Body of pancreas (tissue), 4 donors: ENCODE measurements at regions not wholly inside any gene's neighbourhood (a gene's known extent, or its start where the extent isn't known, plus 50 kb on each side); places are given as distances from the start of the nearest gene placed in this dataset.

Source experiments
- ATAC-seq: fragments of 150-250 bp; one replicate; pipeline ENCODE4 v1.9.1; 2016
- DNase-seq, 4 donors: peaks; one replicate each; pipeline ENCODE4 v3.0.0-alpha.2; 2019
- H3K27ac ChIP-seq, 4 donors: fragments of 200-600 bp; sonication (generic); 1 replicate in 3 of 4; 2 replicates in 1 of 4; pipeline versions ENCODE4 v1.5.1 to v1.6.1; 2016 to 2019; ENCODE audit warnings: mild to moderate bottlenecking in 1 of 4, mixed read lengths in 1 of 4, moderate library complexity in 1 of 4
- H3K27me3 ChIP-seq, 2 donors: fragments of 200-600 bp; sonication (generic); one replicate each; pipeline ENCODE4 v1.6.0; 2016; ENCODE audit warnings: mild to moderate bottlenecking in 1 of 2
- H3K36me3 ChIP-seq, 2 donors: fragments of 200-600 bp; sonication (generic); replicated peaks in 1 of 2; 2 replicates each; pipeline ENCODE4 v1.5.1; 2016; ENCODE audit warnings: low read depth in 2 of 2; ENCODE audit not compliant: insufficient read depth in 1 of 2
- H3K4me1 ChIP-seq: fragments of 200-600 bp; sonication (generic); one replicate; pipeline ENCODE4 v1.6.0; 2016
- H3K4me3 ChIP-seq, 2 donors: fragments of 200-600 bp; sonication (generic); 1 replicate in 1 of 2; 2 replicates in 1 of 2; pipeline ENCODE4 v1.5.1; 2016 to 2019
- H3K9me3 ChIP-seq, 3 donors: fragments of 200-600 bp; sonication (generic); 1 replicate in 2 of 3; 2 replicates in 1 of 3; pipeline ENCODE4 v1.5.1; 2016
- POLR2A ChIP-seq, 3 donors: fragments of 450-650 bp; IDR thresholded peaks; one replicate each; pipeline ENCODE4 v1.6.1; 2016; ENCODE audit warnings: antibody characterized with exemption in 3 of 3, mild to moderate bottlenecking in 2 of 3
- WGBS, 2 donors: methylation state at CpG; one replicate each; pipeline ENCODE4 v1.1.5; 2017; 5-methylcytosine and 5-hydroxymethylcytosine counted together
- intact Hi-C: fragments of 100-400 bp; cut with DNase I; formaldehyde crosslinking; loops from one replicate; pipeline ENCODE4 v1.15.1; 2023
- TF ChIP-seq, protein P1 (sequence below), 7 experiments: fragments of 450-650 bp in 4 of 7; fragments of 200-600 bp in 3 of 7; sonication (generic) in 3 of 7; IDR thresholded peaks; one replicate each; pipeline ENCODE4 v1.5.1; 2016 to 2019; ENCODE audit warnings: antibody characterized with exemption in 7 of 7

DNA sequence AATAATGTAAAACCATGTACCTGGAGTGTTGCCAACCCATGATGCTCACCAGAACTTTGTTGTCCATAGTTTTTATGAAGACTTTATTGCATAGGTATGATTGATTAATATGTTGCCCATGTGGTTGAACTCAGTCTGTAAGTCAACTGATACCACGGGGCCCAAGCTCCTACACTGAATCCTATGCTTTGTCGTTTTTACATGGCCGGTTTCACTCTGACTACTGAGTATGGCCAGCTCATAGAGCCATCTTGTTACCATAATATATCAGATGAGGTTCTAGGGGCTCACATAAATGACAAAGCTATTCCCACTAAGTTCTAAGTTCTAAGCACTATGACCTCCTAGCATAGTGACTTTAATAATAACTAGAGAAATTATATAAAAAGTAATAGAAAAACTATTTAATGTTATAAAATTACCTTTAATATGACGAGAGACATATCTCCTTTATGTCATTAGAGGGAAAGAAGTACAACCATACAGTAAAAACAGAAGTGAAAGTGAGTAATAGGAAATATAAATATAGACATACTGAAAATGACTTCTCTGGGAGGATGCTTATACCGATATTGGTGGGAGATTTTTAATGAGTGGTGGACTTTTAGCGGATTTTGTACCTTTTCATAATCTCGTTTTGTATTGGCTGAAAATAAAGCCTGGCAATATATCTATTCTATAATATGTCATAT is 983.4 kb upstream of the PRMT6 start:
- Histone ChIP-seq H3K4me3 (no peak overlapping the region), H3K4me1 (no peaks in the 10 kb centered on the region), H3K27me3 (no peaks in the 10 kb centered on the region), H3K27ac (no peak overlapping the region), H3K36me3 (no peaks in the 10 kb centered on the region), H3K9me3 (no peaks in the 10 kb centered on the region)
- intact Hi-C loops: no loop called here
- DNase-seq (no peak), ATAC-seq (no peak)
- TF ChIP-seq, protein P1, sequence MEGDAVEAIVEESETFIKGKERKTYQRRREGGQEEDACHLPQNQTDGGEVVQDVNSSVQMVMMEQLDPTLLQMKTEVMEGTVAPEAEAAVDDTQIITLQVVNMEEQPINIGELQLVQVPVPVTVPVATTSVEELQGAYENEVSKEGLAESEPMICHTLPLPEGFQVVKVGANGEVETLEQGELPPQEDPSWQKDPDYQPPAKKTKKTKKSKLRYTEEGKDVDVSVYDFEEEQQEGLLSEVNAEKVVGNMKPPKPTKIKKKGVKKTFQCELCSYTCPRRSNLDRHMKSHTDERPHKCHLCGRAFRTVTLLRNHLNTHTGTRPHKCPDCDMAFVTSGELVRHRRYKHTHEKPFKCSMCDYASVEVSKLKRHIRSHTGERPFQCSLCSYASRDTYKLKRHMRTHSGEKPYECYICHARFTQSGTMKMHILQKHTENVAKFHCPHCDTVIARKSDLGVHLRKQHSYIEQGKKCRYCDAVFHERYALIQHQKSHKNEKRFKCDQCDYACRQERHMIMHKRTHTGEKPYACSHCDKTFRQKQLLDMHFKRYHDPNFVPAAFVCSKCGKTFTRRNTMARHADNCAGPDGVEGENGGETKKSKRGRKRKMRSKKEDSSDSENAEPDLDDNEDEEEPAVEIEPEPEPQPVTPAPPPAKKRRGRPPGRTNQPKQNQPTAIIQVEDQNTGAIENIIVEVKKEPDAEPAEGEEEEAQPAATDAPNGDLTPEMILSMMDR (IDR thresholded peaks at IDR 0.05): no peak
- TF ChIP-seq POLR2A (IDR thresholded peaks at IDR 0.05): no peak
- 57 to 61% methylated on average over 7 of the region's 7 CpGs for WGBS, 2 donors

DNA sequence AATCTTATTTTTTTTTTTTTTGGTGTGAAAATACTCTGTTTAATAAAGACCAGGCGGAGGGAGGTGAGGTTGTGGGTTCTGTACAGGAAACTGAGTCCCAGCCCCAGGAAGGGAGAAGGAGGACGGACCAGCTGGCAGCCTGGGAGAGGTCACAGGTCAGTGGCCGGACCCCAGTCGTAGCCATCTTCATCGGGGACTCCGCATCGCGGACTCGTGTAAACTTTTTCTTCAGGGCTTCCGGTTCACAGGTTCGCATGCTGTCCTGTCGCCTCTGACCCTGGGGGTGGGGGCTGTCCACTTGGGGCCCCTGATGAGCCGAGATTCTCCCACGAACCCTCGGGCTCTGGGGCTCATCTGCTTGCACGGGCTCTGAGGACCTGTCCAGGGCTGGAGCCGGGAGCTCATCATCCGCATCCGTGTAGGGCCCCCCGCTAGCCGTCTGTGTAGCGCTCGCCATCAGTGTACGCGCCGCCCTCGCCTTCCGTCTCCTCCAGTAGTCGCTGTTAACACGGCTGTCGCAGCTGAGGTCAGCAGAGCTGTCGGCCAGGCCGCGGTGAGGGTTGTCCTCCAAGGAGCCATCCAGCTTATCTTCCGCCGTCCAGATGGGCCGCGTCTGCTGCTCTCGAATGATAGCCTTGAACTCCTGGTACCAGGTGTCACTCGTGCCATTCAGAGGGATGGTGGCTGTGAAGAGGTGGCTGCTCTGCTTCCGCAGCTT is 975.7 kb upstream of the PRMT6 start:
- ATAC-seq: no peak
- Histone ChIP-seq H3K4me1 (no peaks in the 10 kb centered on the region), H3K9me3 (no peaks in the 10 kb centered on the region), H3K4me3 (no peak overlapping the region), H3K27me3 (no peaks in the 10 kb centered on the region), H3K36me3 (no peaks in the 10 kb centered on the region), H3K27ac (no peak overlapping the region)
- DNase-seq: no peak
- 18 to 30% methylated on average over 29 to 41 of the region's 41 CpGs for WGBS, 2 donors
- TF ChIP-seq, protein P1 (IDR thresholded peaks at IDR 0.05): no peak
- TF ChIP-seq POLR2A (IDR thresholded peaks at IDR 0.05): no peak
- intact Hi-C loops: no loop called here

DNA sequence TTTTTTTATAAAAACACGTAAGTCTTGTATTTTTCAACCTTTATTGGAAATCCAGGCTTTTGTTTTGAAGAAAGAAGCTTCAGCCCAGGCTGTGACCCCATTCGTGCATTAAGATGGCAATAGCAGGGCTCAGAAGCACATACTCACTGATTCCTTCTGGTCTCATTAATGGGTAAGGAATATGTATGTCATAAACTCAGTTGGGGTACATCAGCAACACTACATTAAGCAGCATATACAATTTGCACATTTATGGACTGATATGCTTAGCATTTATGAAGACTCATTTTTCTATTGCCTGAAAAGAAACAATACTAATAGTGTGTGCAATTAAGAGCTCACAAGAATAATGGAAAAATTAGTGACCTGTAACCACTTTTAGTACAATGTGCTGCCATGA is 945.4 kb upstream of the PRMT6 start:
- no peaks in the 10 kb centered on the region for H3K9me3 ChIP-seq

DNA sequence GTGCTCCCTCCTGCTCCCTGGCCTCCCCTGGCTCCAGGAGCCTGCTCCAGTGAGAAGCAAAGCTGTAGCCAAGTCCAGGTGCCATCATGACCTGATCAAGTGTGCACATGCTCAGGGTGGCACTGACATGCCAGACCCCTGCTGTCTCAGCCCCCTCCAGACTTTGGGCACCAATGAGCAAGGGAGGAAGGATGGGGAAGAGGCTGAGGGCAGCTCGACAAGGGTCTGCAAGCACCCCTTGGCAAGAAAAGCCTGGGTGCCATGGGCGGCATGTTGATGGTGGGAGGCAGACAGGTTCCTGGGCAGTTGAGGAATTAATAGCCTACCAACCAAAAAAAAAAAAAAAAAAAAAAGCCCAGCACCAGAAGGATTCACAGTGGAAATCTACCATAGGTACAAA is 942.6 kb upstream of the PRMT6 start:
- no peak overlapping the region for H3K27ac ChIP-seq
- WGBS, 2 donors: 52 to 54% methylated on average over 2 of the region's 2 CpGs
- TF ChIP-seq, protein P1 (IDR thresholded peaks at IDR 0.05): no peak
- TF ChIP-seq POLR2A (IDR thresholded peaks at IDR 0.05): no peak
- no peaks in the 10 kb centered on the region for H3K4me1 ChIP-seq
- H3K27me3 ChIP-seq: no peaks in the 10 kb centered on the region
- ATAC-seq (no peak), DNase-seq (no peak)
- H3K4me3 ChIP-seq: no peak overlapping the region
- intact Hi-C loops: no loop called here
- H3K9me3 ChIP-seq: no peaks in the 10 kb centered on the region
- H3K36me3 ChIP-seq: no peaks in the 10 kb centered on the region

More for the DNA sequence above, 945.4 kb upstream of the PRMT6 start:
- DNase-seq (no peak), ATAC-seq (no peak)
- no peak overlapping the region for H3K4me3 ChIP-seq
- TF ChIP-seq, protein P1 (IDR thresholded peaks at IDR 0.05): no peak
- TF ChIP-seq POLR2A (IDR thresholded peaks at IDR 0.05): no peak
- H3K36me3 ChIP-seq: no peaks in the 10 kb centered on the region
- H3K27ac ChIP-seq: no peak overlapping the region
- 40 to 51% methylated on average over 2 of the region's 2 CpGs for WGBS, 2 donors
- H3K27me3 ChIP-seq: no peaks in the 10 kb centered on the region
- H3K4me1 ChIP-seq: no peaks in the 10 kb centered on the region
- intact Hi-C loops: no loop called here
